ENCODE measurements at regions not wholly inside any gene's neighbourhood (a gene's known extent, or its start where the extent isn't known, plus 50 kb on each side); places are given as distances from the start of the nearest gene placed in this dataset.

DNA sequence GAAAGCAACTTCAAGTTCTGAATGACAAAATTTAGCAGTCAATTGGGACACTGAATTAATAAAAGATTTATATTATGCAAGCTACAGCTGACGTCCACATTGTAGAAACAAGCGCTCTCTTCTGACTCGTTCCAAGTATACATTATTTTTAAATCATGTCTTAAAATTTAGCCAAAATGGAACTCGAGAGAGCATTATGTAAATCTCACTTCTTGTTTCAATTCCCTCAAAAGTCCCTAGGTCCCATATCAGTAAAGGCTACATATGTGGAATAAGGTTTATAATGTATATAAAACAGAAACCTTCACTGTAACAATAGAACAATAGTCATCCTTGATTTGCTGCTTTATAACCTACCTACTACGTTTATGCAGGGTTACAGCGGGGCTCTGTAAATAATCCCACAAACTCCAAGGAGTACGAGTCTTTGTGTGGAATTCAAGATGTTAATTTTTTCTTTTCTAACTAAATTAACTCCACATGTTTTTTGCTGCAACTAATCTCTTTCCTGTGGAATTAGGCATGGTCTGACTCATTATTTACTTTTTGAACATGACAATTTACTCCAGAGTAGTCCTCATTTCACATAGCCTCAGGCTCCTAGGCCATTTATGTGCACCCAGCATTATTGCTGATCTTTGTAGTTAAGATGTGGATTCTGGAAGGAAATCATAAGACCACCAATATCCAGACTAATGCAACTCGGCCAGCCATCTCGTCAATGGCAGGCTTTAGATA, 785.1 kb downstream of the LTN1 start:
- no peaks in the 10 kb centered on the region for H3K9me3 ChIP-seq (ENCODE audit: control insufficient read depth, low read length)

GRCh38 chr21:28200726-28201125, 792.0 kb downstream of the LTN1 start:
- Mint-ChIP-seq H3K9me3 (peaks cover 27% of the 10 kb centered on the region), H3K27ac (no peak overlapping the region), H3K36me3 (ENCODE audit: low read depth) (no peaks in the 10 kb centered on the region), H3K4me3 (no peak overlapping the region), H3K27me3 (ENCODE audit: insufficient read depth) (no peaks in the 10 kb centered on the region), H3K4me1 (no peaks in the 10 kb centered on the region)
- H3K27me3 ChIP-seq (ENCODE audit: control insufficient read depth, insufficient read depth, low read length, poor library complexity, severe bottlenecking), result no peaks in the 10 kb centered on the region
- DNase-seq, result no peak
- peaks cover 10% of the 10 kb centered on the region for H3K9me3 ChIP-seq (ENCODE audit: control insufficient read depth, low read length)
- no peak overlapping the region for H3K9ac ChIP-seq (ENCODE audit: extremely low read depth, low read length, poor library complexity, severe bottlenecking)
- no peak for TF ChIP-seq CTCF (conservative IDR thresholded peaks at IDR 0.05)
- no peaks in the 10 kb centered on the region for H3K4me1 ChIP-seq (ENCODE audit: control insufficient read depth, insufficient read depth, low read length)
- 86 to 100% methylated on average over 1 of the region's 2 CpGs for WGBS, 2 experiments (ENCODE audit: insufficient coverage in 1 of 2, insufficient read length in 1 of 2)
- no peaks in the 10 kb centered on the region for H3K36me3 ChIP-seq (ENCODE audit: control insufficient read depth, insufficient read depth, low read length)
- no peak overlapping the region for H3K27ac ChIP-seq (ENCODE audit: low read depth, low read length)
- no peak overlapping the region for H3K4me3 ChIP-seq (ENCODE audit: low read length)

More for the DNA sequence above, 785.1 kb downstream of the LTN1 start:
- Mint-ChIP-seq H3K36me3 (ENCODE audit: low read depth) (no peaks in the 10 kb centered on the region), H3K27me3 (ENCODE audit: insufficient read depth) (no peaks in the 10 kb centered on the region), H3K27ac (no peak overlapping the region), H3K9me3 (peaks cover 2% of the 10 kb centered on the region), H3K4me3 (no peak overlapping the region), H3K4me1 (no peaks in the 10 kb centered on the region)
- Histone ChIP-seq H3K27me3 (ENCODE audit: control insufficient read depth, insufficient read depth, low read length, poor library complexity, severe bottlenecking) (no peaks in the 10 kb centered on the region), H3K4me1 (ENCODE audit: control insufficient read depth, insufficient read depth, low read length) (no peaks in the 10 kb centered on the region), H3K4me3 (ENCODE audit: low read length) (no peak overlapping the region), H3K9ac (ENCODE audit: extremely low read depth, low read length, poor library complexity, severe bottlenecking) (no peak overlapping the region), H3K27ac (ENCODE audit: low read depth, low read length) (no peak overlapping the region), H3K36me3 (ENCODE audit: control insufficient read depth, insufficient read depth, low read length) (no peaks in the 10 kb centered on the region)
- DNase-seq, result no peak
- WGBS, 2 experiments (ENCODE audit: insufficient coverage in 1 of 2, insufficient read length in 1 of 2), result 83 to 93% methylated on average over 3 to 9 of the region's 9 CpGs
- no peak for TF ChIP-seq CTCF (conservative IDR thresholded peaks at IDR 0.05)

DNA sequence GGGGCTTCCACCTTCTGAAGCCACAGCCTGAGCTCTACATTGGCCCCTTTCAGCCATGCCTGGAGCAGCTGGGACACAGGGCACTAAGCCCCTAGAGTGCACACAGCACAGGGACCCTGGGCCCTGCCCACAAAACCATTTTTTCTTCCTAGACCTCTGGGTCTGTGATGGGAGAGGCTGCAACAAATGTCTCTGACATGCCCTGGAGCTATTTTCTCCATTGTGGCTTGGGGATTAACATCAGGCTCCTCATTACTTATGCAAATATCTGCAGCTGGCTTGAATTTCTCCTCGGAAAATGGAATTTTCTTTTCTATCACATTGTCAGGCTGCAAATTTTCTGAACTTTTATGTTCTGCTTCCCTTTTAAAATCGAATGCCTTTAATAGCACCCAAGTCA, 795.7 kb downstream of the LTN1 start:
- Mint-ChIP-seq H3K4me1 (no peaks in the 10 kb centered on the region), H3K27ac (no peak overlapping the region)
- no peaks in the 10 kb centered on the region for H3K4me1 ChIP-seq (ENCODE audit: control insufficient read depth, insufficient read depth, low read length)

More for the DNA sequence above, 795.7 kb downstream of the LTN1 start:
- H3K9me3 ChIP-seq (ENCODE audit: control insufficient read depth, low read length), result peaks cover 29% of the 10 kb centered on the region
- no peaks in the 10 kb centered on the region for H3K36me3 Mint-ChIP-seq (ENCODE audit: low read depth)
- no peak for TF ChIP-seq CTCF (conservative IDR thresholded peaks at IDR 0.05)
- H3K9me3 Mint-ChIP-seq, result peaks cover 51% of the 10 kb centered on the region
- no peak overlapping the region for H3K9ac ChIP-seq (ENCODE audit: extremely low read depth, low read length, poor library complexity, severe bottlenecking)
- H3K4me3 ChIP-seq (ENCODE audit: low read length), result no peak overlapping the region
- H3K27ac ChIP-seq (ENCODE audit: low read depth, low read length), result no peak overlapping the region
- no peaks in the 10 kb centered on the region for H3K27me3 Mint-ChIP-seq (ENCODE audit: insufficient read depth)
- 96 to 100% methylated on average over 2 of the region's 2 CpGs for WGBS, 2 experiments (ENCODE audit: insufficient coverage in 1 of 2, insufficient read length in 1 of 2)
- H3K27me3 ChIP-seq (ENCODE audit: control insufficient read depth, insufficient read depth, low read length, poor library complexity, severe bottlenecking), result no peaks in the 10 kb centered on the region
- no peak for DNase-seq
- no peak overlapping the region for H3K4me3 Mint-ChIP-seq
- no peaks in the 10 kb centered on the region for H3K36me3 ChIP-seq (ENCODE audit: control insufficient read depth, insufficient read depth, low read length)

Data from endodermal cell (in vitro differentiated cells).